Neural cell (in vitro differentiated cells): ENCODE measurements at regions not wholly inside any gene's neighbourhood (a gene's known extent, or its start where the extent isn't known, plus 50 kb on each side); places are given as distances from the start of the nearest gene placed in this dataset.

Source experiments
- CTCF ChIP-seq: fragments of 450-650 bp; IDR thresholded peaks from 2 replicates; pipeline ENCODE4 v1.5.1; 2014; ENCODE audit warnings: antibody characterized with exemption, mild to moderate bottlenecking, moderate library complexity; ENCODE audit not compliant: poor library complexity, severe bottlenecking
- EP300 ChIP-seq: fragments of 450-650 bp; conservative IDR thresholded peaks from 2 replicates; pipeline ENCODE4 v1.6.1; 2014; ENCODE audit warnings: antibody characterized with exemption, mild to moderate bottlenecking, moderate library complexity; ENCODE audit not compliant: poor library complexity, severe bottlenecking
- EZH2 ChIP-seq: fragments of 200-600, 300-800 bp; shearing (Covaris generic), sonication (generic); IDR thresholded peaks from 2 replicates; pipeline ENCODE4 v1.6.1; 2014; ENCODE audit warnings: antibody characterized with exemption, low read length, borderline replicate concordance, mild to moderate bottlenecking; ENCODE audit not compliant: insufficient read depth, poor library complexity, severe bottlenecking
- MXI1 ChIP-seq: fragments of 450-650 bp; conservative IDR thresholded peaks from 2 replicates; pipeline ENCODE4 v1.6.1; 2014; ENCODE audit warnings: antibody characterized with exemption, mild to moderate bottlenecking; ENCODE audit not compliant: poor library complexity, severe bottlenecking
- POLR2AphosphoS5 ChIP-seq: IDR thresholded peaks from 2 replicates; pipeline ENCODE4 v1.6.1; 2012
- RAD21 ChIP-seq: fragments of 450-650 bp; conservative IDR thresholded peaks from 2 replicates; pipeline ENCODE4 v1.6.1; 2014; ENCODE audit warnings: antibody characterized with exemption, mild to moderate bottlenecking, moderate library complexity
- REST ChIP-seq: IDR thresholded peaks from 2 replicates; pipeline ENCODE4 v1.6.1; 2012; ENCODE audit warnings: borderline replicate concordance
- SMC3 ChIP-seq: fragments of 450-650 bp; conservative IDR thresholded peaks from 2 replicates; pipeline ENCODE4 v1.6.1; 2014; ENCODE audit warnings: antibody characterized with exemption, mild to moderate bottlenecking, moderate library complexity; ENCODE audit not compliant: poor library complexity
- TAF1 ChIP-seq: IDR thresholded peaks from 2 replicates; pipeline ENCODE4 v1.6.1; 2012; ENCODE audit warnings: low read depth

GRCh38 chr1:240672132-240672811, 60.3 kb upstream of the GREM2 start:
- no peak for TF ChIP-seq POLR2AphosphoS5
- TF ChIP-seq REST = no peak
- TF ChIP-seq EZH2 = no peak
- TF ChIP-seq EP300 = no peak
- no peak for TF ChIP-seq CTCF
- no peak for TF ChIP-seq RAD21
- TF ChIP-seq MXI1 = no peak
- TF ChIP-seq TAF1 = no peak
- TF ChIP-seq SMC3 = no peak
